Effector memory CD4-positive, alpha-beta T cell (primary cell): ENCODE measurements at regions not wholly inside any gene's neighbourhood (a gene's known extent, or its start where the extent isn't known, plus 50 kb on each side); places are given as distances from the start of the nearest gene placed in this dataset.

Experiments
- DNase-seq, 3 donors: peaks; one replicate each; pipeline ENCODE4 v3.0.0-alpha.2; 2020
- H3K27ac ChIP-seq: 2 replicates; pipeline ENCODE4 v1.7.0; 2013; ENCODE audit warnings: mild to moderate bottlenecking, low read length, moderate library complexity; ENCODE audit not compliant: insufficient read depth, poor library complexity, severe bottlenecking
- H3K27me3 ChIP-seq: replicated peaks from 2 replicates; pipeline ENCODE4 v1.7.0; 2013; ENCODE audit warnings: mild to moderate bottlenecking, low read length; ENCODE audit not compliant: insufficient read depth, control insufficient read depth, poor library complexity, severe bottlenecking
- H3K36me3 ChIP-seq: 2 replicates; pipeline ENCODE4 v1.7.0; 2013; ENCODE audit warnings: mild to moderate bottlenecking, low read length, moderate library complexity; ENCODE audit not compliant: control insufficient read depth, insufficient read depth
- H3K4me1 ChIP-seq: 2 replicates; pipeline ENCODE4 v1.7.0; 2013; ENCODE audit warnings: low read length, mild to moderate bottlenecking; ENCODE audit not compliant: control insufficient read depth, insufficient read depth, poor library complexity, severe bottlenecking
- H3K4me3 ChIP-seq: 2 replicates; pipeline ENCODE4 v1.7.0; 2013; ENCODE audit warnings: low read length, low read depth, mild to moderate bottlenecking; ENCODE audit not compliant: insufficient read depth, poor library complexity, severe bottlenecking
- H3K9me3 ChIP-seq: 2 replicates; pipeline ENCODE4 v1.7.0; 2013; ENCODE audit warnings: mild to moderate bottlenecking, low read length, moderate library complexity; ENCODE audit not compliant: control insufficient read depth

DNA sequence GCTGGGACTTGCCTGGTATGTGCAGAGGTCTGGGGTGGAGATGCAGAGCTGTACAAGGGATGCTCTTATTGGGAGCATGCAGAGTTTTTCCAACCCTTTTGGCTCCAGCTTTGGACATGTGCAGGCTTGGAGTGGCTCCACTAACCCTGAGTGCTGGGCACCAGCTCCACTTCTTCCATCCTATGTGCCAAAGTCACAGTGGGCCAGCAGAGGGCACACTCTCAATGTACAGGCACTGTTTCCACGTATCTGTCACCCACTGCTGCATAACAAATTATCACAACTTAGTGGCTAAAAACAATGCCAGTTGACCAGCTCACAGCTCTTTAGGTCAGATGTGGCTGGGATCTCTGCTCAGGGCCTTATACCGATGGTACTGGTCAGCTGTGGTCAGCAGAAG is 631.8 kb downstream of the AJAP1 start:
- no peaks in the 10 kb centered on the region for H3K9me3 ChIP-seq
- H3K27me3 ChIP-seq, result no peaks in the 10 kb centered on the region
- H3K4me3 ChIP-seq, result no peak overlapping the region
- no peak overlapping the region for H3K27ac ChIP-seq
- no peaks in the 10 kb centered on the region for H3K36me3 ChIP-seq
- H3K4me1 ChIP-seq, result no peaks in the 10 kb centered on the region
- peak in 1 of 3 donors; percentile 9 for DNase-seq

DNA sequence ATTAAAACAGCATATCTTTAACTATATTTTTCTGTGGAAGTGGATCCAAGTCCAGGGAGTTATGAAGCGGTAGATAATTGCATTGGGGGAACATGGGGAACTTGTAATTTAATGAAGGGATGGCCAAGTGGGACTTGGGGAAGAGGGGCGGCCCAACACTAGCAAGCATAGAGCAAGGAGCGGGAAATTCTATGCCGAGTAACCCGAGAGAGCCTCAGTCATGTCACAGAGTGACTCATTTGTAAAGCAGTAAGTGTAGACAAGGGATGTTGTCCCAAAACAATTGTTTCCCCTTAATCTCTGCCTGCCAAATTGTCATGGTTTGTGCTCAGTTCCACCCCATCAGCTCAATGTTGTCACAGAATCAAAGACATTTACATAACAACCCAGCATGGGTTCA is 620.1 kb downstream of the AJAP1 start:
- H3K4me3 ChIP-seq, result no peak overlapping the region
- no peaks in the 10 kb centered on the region for H3K4me1 ChIP-seq
- H3K9me3 ChIP-seq, result peaks cover 2% of the 10 kb centered on the region
- no peaks in the 10 kb centered on the region for H3K27me3 ChIP-seq
- no peaks in the 10 kb centered on the region for H3K36me3 ChIP-seq
- no peak overlapping the region for H3K27ac ChIP-seq
- DNase-seq, result no peak

DNA sequence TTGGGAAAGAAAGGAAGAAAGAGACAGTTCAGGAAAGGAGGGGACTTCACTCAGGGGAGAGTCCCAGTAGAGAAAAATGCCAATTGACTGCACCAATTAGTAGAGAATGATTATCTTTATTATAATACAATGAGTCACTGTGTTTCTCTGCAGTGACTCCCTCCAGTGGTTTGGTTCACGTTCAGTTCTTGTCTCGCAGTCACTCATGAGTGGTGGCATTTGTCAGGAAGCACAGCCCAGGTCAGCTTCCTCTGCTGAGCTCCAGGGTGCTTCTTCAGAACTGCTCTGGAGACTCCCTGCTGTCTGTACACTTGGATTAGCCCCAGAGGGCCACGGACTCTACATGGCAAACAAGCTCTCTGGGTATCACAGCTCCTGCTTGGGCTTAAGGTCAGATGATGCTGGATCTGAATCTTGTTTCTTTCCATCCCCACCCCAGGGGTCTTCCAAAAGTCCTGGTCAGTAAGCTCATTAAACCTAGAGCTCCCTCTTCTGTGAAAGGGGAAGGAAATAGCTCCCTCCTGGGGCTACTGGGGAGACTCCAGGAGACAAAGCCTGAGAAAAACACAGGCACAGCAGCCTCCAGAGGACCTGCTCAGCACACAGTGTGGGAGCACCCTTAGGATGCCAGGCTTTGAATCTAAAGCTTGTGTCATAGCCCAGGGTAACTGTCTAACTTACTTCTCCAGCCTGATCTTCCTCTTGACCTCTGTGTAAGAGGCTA is 619.0 kb downstream of the AJAP1 start:
- Histone ChIP-seq H3K27ac (no peak overlapping the region), H3K4me3 (no peak overlapping the region), H3K36me3 (no peaks in the 10 kb centered on the region), H3K4me1 (no peaks in the 10 kb centered on the region), H3K9me3 (peaks cover 5% of the 10 kb centered on the region), H3K27me3 (no peaks in the 10 kb centered on the region)
- DNase-seq, result no peak

DNA sequence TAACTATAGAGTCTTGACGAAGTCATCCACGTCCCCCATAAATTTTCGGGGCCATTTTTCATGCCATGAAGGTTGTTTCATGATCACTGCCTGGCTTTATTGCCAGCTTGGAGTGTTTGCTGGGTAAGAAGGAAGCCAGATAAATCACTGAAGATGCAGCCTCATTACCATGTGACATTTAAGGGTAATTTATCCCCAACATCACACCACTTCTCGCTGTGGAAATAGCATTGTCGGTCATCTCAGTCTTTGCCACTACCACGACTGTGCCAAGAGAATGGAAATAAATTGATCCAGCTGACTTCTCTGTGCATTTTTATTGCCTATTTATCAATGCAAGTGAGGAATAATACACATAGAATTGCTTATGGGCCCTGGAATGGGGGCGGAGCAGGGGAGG is 617.9 kb downstream of the AJAP1 start:
- H3K36me3 ChIP-seq, result no peaks in the 10 kb centered on the region
- no peak overlapping the region for H3K4me3 ChIP-seq
- no peak overlapping the region for H3K27ac ChIP-seq
- H3K4me1 ChIP-seq, result no peaks in the 10 kb centered on the region
- no peaks in the 10 kb centered on the region for H3K27me3 ChIP-seq
- peaks cover 5% of the 10 kb centered on the region for H3K9me3 ChIP-seq
- no peak for DNase-seq

DNA sequence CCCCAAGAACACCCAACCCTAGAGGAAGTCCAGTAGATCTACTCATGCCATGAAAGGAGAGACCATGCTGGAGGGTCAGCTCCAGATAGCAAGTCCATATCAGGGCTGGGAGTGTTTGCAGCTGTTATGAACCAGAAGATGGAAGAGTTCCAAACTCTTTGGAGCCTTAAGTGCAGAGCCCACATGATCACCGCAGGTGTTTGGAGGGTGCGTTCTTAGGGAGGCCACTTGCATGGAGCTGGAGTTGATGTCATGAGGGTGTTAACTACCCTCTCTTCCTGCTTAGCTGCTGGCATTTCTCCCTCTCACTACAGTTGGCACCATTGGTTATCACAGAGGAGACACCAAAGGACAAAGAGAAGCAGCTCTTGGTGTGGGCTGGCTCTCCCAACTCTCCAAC is 616.9 kb downstream of the AJAP1 start:
- Histone ChIP-seq H3K4me3 (no peak overlapping the region), H3K36me3 (no peaks in the 10 kb centered on the region), H3K27me3 (no peaks in the 10 kb centered on the region), H3K4me1 (no peaks in the 10 kb centered on the region), H3K9me3 (peaks cover 5% of the 10 kb centered on the region), H3K27ac (no peak overlapping the region)
- no peak for DNase-seq

DNA sequence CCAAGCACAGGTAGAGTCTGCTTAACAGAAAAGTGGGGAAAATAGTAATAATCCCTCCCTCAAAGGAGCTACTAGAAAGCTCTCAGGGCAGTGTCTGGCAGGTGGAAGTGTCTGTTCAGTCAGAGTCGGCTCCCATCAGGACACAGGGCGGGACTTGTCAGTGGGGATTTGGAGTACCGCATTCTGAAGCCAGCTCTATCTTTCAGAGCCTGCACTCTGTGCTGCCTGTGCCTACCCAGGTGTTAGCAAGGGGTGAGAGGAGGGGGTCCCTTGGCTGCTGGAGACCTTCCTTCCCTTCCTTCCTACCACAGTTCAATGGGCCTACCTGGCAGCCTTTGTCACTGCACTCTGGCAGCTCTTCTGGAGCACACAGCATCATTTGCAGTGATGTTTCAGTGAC is 615.5 kb downstream of the AJAP1 start:
- H3K27ac ChIP-seq, result no peak overlapping the region
- H3K36me3 ChIP-seq, result no peaks in the 10 kb centered on the region
- H3K9me3 ChIP-seq, result peaks cover 5% of the 10 kb centered on the region
- no peak for DNase-seq
- no peak overlapping the region for H3K4me3 ChIP-seq
- H3K4me1 ChIP-seq, result no peaks in the 10 kb centered on the region
- no peaks in the 10 kb centered on the region for H3K27me3 ChIP-seq

DNA sequence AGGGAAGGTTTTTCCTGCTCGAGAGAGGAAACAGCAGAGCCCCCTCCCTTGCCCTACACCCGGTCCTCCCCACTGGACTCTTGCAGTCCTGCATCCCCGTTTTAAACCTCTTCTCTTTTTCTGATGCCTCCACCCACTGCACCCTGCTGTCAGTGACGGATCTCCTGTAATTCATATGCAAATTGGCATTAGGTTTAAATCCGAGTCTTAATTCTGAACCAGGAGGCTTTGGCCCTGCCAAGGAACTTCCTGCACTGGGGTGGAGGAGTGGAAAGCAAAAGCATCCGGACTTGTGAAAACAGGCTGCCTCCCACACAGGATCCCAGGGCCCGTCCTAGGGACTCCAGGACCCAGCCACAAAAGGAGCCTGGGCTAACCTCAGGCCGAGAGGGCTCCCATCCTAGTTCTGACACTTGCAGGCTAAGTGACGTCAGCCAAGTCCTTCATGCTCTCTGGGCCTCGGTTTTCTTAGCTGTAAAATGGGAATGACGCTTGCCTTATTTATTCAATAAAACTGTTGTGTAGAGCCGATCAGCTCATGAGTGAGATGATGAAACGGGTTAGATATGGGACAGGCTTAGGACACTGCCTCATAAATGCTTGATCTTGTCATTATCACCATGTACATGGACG is 613.3 kb downstream of the AJAP1 start:
- Histone ChIP-seq H3K4me1 (no peaks in the 10 kb centered on the region), H3K36me3 (no peaks in the 10 kb centered on the region), H3K27ac (no peak overlapping the region), H3K9me3 (peaks cover 5% of the 10 kb centered on the region), H3K27me3 (no peaks in the 10 kb centered on the region), H3K4me3 (no peak overlapping the region)
- no peak for DNase-seq

DNA sequence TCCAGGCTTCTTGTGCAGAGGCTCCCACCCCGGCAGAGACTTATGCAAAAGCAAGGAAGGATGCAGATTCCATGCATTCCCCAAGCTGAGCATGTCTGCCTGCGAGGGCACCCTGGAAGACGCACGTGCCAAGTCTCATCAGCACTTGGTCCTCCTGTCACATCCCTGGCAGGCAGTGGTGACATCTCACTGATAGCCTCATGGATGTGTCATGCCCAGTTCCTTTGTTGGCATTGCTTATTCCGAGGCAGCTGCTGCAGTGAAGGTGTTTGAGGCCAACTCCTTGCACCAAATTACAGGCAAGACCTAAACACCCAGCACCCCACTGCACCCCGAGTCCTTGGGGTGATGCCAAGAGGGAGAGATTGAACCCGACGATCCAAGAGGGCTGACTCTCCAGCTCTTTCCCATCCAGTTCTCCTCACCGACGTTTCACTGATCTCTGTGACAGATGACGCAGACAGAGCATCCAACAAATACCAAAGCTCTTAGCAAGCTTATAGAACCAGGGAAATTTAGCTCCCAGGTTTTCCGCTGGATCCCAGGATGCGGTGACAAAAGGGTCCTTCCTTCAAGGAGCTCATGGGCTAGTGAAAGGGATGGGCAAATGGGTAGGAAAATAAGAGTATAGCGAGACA is 611.1 kb downstream of the AJAP1 start:
- Histone ChIP-seq H3K27ac (no peak overlapping the region), H3K9me3 (peaks cover 5% of the 10 kb centered on the region), H3K4me3 (no peak overlapping the region), H3K36me3 (no peaks in the 10 kb centered on the region), H3K27me3 (no peaks in the 10 kb centered on the region), H3K4me1 (no peaks in the 10 kb centered on the region)
- DNase-seq, result no peak

DNA sequence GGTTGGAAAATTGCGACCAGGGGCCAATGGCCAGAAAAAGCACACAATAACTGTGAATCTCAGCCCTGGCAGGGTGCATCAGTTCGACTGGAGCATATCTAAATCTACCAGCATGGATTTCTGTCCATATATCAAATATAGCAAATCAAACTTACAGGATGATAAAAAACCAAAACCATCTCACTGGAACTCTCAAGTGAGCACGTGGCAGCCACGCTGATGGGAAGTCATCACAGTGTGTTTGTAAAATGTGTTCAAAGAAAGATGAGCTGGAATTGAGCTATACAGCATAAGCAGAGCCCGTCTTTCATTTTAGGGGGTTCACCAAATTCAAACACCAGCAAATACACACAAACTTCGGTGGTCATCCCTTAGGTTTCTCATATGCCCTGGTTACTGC is 610.1 kb downstream of the AJAP1 start:
- Histone ChIP-seq H3K36me3 (no peaks in the 10 kb centered on the region), H3K27me3 (no peaks in the 10 kb centered on the region), H3K9me3 (peaks cover 2% of the 10 kb centered on the region), H3K4me1 (no peaks in the 10 kb centered on the region), H3K27ac (no peak overlapping the region), H3K4me3 (no peak overlapping the region)
- no peak for DNase-seq

DNA sequence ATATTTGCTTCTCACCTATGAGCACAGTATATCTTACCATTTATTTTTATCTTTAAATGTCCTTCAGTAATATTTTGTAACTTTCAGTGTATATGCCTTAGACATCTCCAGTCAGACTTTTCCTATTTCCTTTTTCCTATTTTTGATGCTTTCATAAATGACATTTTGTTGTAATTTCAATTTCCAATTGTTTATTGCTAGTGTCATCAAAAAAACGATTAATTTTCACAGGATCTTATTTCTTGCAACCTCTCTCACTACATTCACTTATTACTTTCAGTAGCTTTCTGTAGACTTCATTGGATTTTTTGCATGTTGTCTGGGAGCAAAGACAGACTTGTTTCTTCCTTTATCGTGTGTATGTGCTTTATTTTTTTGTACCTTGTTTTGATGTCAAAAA is 602.4 kb downstream of the AJAP1 start:
- DNase-seq, result no peak
- Histone ChIP-seq H3K36me3 (no peaks in the 10 kb centered on the region), H3K27me3 (no peaks in the 10 kb centered on the region), H3K4me3 (no peak overlapping the region), H3K9me3 (no peaks in the 10 kb centered on the region), H3K27ac (no peak overlapping the region), H3K4me1 (no peaks in the 10 kb centered on the region)
